HG03135 (cell line): ENCODE measurements at regions not wholly inside any gene's neighbourhood (a gene's known extent, or its start where the extent isn't known, plus 50 kb on each side); places are given as distances from the start of the nearest gene placed in this dataset.

Source experiments
- ATAC-seq: cut with Tn5 transposase; IDR thresholded peaks from one replicate; pipeline ENCODE4 v1.9.1; 2021; ENCODE audit warnings: mild to moderate bottlenecking, moderate library complexity; ENCODE audit not compliant: unreplicated experiment

GRCh38 chr2:183283209-183283608 is 159.0 kb downstream of the NUP35 start:
- ATAC-seq = no peak

- no peak for ATAC-seq
Observed at GRCh38 chr2:183284606-183285005, 160.4 kb downstream of the NUP35 start.

- no peak for ATAC-seq
Observed at GRCh38 chr2:183291436-183291835, 167.2 kb downstream of the NUP35 start.

DNA sequence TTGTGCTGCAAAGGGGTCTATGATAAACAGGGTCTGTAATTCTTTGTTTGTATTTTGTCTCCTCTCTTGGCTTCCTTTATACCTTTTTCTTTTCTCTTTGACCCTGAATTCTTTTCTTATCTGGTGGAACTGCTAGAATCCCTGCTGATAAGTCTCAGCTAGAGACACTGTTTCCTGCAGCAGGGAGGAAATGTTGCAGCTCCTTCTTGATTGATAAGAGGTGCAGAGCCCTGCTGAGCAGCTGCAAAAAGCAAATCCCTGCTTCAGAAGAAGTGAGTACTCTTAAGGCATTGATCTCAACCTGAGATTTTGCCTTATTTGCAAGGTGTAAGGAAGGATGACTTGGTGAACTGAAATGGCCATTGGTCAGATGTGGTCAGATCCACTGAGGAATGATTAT is 167.8 kb downstream of the NUP35 start:
- ATAC-seq = no peak

GRCh38 chr2:183339311-183339710 is 215.1 kb downstream of the NUP35 start:
- no peak for ATAC-seq

GRCh38 chr2:183341057-183341456 is 216.8 kb downstream of the NUP35 start:
- no peak for ATAC-seq

GRCh38 chr2:183347969-183348368 is 223.7 kb downstream of the NUP35 start:
- ATAC-seq = no peak

- ATAC-seq = peak; percentile 68
Observed at GRCh38 chr2:183348492-183348891, 224.2 kb downstream of the NUP35 start.

DNA sequence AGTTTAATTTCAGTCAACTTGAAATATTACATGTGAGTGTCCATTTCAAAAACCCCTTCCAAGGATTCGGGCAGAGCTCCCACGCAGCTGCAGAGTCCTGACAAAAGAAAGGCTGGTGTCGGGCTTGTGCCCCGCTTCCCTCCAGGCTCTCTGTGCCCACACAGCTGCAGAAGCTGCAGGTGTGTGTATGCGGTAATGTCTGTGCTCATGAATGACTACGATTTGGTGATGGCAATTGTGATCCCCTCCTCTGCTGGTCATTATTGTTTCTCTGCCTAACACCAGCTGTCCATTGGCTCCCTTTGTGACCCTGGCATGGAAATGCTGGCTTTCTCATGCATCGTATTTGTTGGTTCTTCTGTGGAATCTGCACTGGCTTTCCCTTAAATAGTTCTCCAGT is 224.8 kb downstream of the NUP35 start:
- ATAC-seq = no peak

DNA sequence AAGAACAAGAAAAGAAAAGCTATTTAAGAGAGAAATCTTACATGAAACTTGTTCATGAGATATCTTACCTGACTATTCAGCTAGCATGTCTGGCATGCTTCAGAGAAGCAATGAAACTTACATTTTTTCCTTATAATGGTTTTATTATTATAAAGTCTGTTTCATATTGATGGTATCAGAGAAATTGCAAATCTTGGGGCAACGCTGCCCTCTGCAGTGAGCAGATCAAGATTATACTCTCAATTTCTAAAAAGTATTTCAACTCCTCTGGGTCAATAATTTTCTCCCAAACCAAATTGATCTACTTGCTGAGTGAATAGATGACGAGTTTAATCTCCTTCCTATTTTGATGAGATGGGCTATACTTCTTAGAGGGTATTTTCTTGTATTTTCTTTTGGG is 235.6 kb downstream of the NUP35 start:
- no peak for ATAC-seq

GRCh38 chr2:183371545-183371944 is 247.3 kb downstream of the NUP35 start:
- no peak for ATAC-seq

- no peak for ATAC-seq
Observed at GRCh38 chr2:183375821-183376220, 251.6 kb downstream of the NUP35 start.

GRCh38 chr2:183383854-183384253 is 259.6 kb downstream of the NUP35 start:
- no peak for ATAC-seq

GRCh38 chr2:183389546-183390080 is 265.4 kb downstream of the NUP35 start:
- ATAC-seq = no peak

GRCh38 chr2:183390109-183390508 is 265.9 kb downstream of the NUP35 start:
- ATAC-seq = no peak

DNA sequence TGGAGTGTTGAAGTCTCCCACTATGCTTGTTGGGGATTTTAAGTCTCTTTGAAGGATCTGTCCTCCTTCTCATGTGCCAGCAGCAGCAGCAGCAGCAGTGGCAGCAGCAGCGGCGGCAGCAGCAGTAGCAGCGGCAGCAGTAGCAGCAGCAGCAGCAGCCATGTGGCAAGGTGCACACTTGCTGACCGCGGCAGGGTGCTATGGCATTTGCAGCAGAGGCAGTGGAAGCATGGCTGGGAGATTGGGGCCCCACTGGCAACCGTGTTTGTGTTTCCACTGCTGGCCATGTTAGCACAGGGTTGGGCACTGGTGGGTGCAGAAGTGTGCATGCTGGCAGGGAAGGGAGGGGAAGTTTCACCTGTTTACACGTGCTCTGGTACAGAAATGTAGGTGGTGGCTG is 280.1 kb downstream of the NUP35 start:
- no peak for ATAC-seq

DNA sequence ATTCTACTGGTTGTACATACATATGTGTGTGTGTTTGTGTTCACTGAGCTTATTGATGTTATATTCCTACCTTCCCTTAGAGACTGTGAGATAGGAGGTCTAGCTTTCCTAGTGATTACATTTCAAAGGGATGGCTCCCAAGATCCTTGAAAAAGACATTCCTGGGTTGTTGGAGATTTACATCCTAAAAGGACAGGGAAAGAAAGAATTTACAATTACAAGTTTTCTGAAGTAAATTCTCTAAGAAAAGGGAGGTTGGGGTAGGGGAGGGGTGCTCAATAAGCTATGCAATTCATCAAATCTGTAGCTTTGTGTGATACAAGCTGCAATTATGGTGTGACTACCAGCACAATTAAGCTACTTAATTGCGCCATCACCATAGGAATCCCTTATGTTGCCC is 284.3 kb downstream of the NUP35 start:
- ATAC-seq = no peak

GRCh38 chr2:183409662-183410061 is 285.4 kb downstream of the NUP35 start:
- no peak for ATAC-seq

GRCh38 chr2:183416753-183417152 is 292.5 kb downstream of the NUP35 start:
- no peak for ATAC-seq

DNA sequence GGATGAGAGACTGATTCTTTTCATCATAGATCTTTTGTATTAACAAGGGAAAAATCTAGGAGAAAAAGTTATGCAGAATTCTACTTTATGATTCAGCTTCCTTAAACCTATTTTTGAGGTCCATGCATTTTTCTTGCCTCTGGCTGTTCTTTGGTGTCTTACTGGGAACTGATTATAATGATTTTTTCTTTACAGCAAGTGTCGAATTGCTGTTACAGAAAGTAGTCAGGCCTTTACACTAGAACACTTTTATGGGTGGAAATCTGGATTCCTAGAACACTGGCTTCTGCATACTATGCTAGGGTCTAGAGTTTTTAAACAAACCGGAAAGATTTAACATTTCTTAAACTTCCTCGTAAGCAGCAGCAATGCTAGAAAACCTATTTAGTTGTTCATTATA is 302.6 kb downstream of the NUP35 start:
- ATAC-seq = no peak

GRCh38 chr2:183427558-183427957 is 303.3 kb downstream of the NUP35 start:
- no peak for ATAC-seq

DNA sequence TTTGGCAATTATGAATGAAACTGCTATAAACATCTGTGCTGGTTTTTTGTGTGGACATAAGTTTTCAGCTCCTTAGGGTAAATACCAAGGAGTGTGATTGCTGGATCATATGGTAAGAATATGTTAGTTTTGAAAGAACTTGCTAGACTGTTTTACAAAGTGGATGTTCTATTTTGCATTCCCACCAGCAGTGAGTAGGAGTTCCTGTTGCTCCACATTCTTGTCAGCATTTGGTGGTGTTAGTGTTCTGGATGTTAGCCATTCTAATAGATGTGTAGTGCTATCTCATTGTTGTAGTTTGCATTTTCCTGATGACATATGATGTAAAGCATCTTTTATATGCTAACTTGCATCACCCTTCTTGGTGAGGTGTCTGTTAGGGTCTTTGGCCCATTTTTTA is 304.6 kb downstream of the NUP35 start:
- ATAC-seq = no peak

- ATAC-seq = no peak
Observed at GRCh38 chr2:183438541-183438940, 314.3 kb downstream of the NUP35 start.

DNA sequence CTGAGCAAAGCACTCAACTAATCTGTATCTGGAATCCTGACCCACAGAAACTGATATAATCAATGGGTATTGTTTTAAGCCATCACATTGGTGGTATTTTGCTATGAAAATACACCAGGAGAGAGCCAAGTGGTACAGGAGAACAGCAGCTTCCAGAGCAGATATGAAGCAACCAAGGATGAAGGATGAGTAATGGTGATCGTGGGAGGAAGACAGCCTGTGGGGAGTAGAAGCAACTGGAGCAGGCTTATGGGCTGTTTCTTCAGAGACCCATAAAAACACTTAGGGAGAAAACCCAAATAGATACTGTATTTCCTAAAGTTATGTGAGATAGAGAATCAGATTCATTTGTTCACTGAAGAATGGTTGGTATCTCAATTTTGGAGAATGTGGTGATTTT is 330.8 kb downstream of the NUP35 start:
- ATAC-seq = no peak
